HG02943 (cell line): ENCODE measurements at regions not wholly inside any gene's neighbourhood (a gene's known extent, or its start where the extent isn't known, plus 50 kb on each side); places are given as distances from the start of the nearest gene placed in this dataset.
"Not testable (repeated sequence)": the region's sequence is repeated elsewhere in the genome, so short reads cannot be mapped to it uniquely, and the experiment has no call there.

Experiments used
- ATAC-seq: cut with Tn5 transposase; IDR thresholded peaks from one replicate; pipeline ENCODE4 v1.9.1; 2021; ENCODE audit warnings: mild to moderate bottlenecking, low read depth, moderate library complexity; ENCODE audit not compliant: unreplicated experiment

GRCh38 chr10:22086730-22087401 lies 83.3 kb upstream of the DNAJC1 start:
- ATAC-seq: no peak

GRCh38 chr10:22079921-22080320 lies 76.4 kb upstream of the DNAJC1 start:
- ATAC-seq: not testable (repeated sequence)

- ATAC-seq: no peak
Observed at GRCh38 chr10:22071332-22071731, 67.8 kb upstream of the DNAJC1 start.

GRCh38 chr10:22067091-22067490 lies 63.6 kb upstream of the DNAJC1 start:
- ATAC-seq: no peak

- ATAC-seq: not testable (repeated sequence)
Observed at GRCh38 chr10:22060984-22061383, 57.5 kb upstream of the DNAJC1 start.

- no peak for ATAC-seq
Observed at GRCh38 chr10:22058201-22058600, 54.7 kb upstream of the DNAJC1 start.

GRCh38 chr10:22054961-22055360 lies 51.4 kb upstream of the DNAJC1 start:
- ATAC-seq: no peak
